Calu3 (cell line): ENCODE measurements at regions not wholly inside any gene's neighbourhood (a gene's known extent, or its start where the extent isn't known, plus 50 kb on each side); places are given as distances from the start of the nearest gene placed in this dataset.

Experiments
- BruUV-seq: library from RNA; stranded (reverse); fragments of 400-500 nt; replicated peaks from 2 replicates; lab custom pipeline; 2021; lab: Mats Ljungman, UMichigan
- CTCF ChIA-PET: fragments of 300-600 bp; sonication (Branson Sonifier 250); formaldehyde crosslinking; loops from one replicate; lab custom pipeline; 2022; ENCODE audit warnings: antibody characterized with exemption; lab: Charles Lee
- DNase-seq: peaks from one replicate; pipeline ENCODE4 v3.0.0; 2022
- H3K27ac Mint-ChIP-seq: one replicate; pipeline ENCODE4 v1.8.0; 2022; ENCODE audit warnings: mixed read lengths; ENCODE audit not compliant: unreplicated experiment
- H3K27me3 Mint-ChIP-seq: one replicate; pipeline ENCODE4 v1.8.0; 2022; ENCODE audit warnings: mixed read lengths; ENCODE audit not compliant: unreplicated experiment
- H3K36me3 Mint-ChIP-seq: one replicate; pipeline ENCODE4 v1.8.0; 2022; ENCODE audit warnings: mild to moderate bottlenecking, moderate library complexity, mixed read lengths; ENCODE audit not compliant: insufficient read depth, unreplicated experiment
- H3K4me1 Mint-ChIP-seq: one replicate; pipeline ENCODE4 v1.8.0; 2022; ENCODE audit warnings: mild to moderate bottlenecking, low read depth, mixed read lengths; ENCODE audit not compliant: unreplicated experiment
- H3K4me3 Mint-ChIP-seq: one replicate; pipeline ENCODE4 v1.8.0; 2022; ENCODE audit warnings: mild to moderate bottlenecking, low read depth, moderate library complexity, mixed read lengths; ENCODE audit not compliant: unreplicated experiment
- H3K9me3 Mint-ChIP-seq: one replicate; pipeline ENCODE4 v1.8.0; 2022; ENCODE audit warnings: low read depth, mixed read lengths; ENCODE audit not compliant: unreplicated experiment
- CTCF ChIP-seq: fragments of 200-600 bp; IDR thresholded peaks from one replicate; pipeline ENCODE4 v1.8.0; 2022; ENCODE audit warnings: antibody characterized with exemption; ENCODE audit not compliant: unreplicated experiment
- intact Hi-C: fragments of 100-400 bp; cut with micrococcal nuclease; formaldehyde crosslinking; loops from one replicate; pipeline ENCODE4 v1.10.0; 2022; ENCODE audit not compliant: unreplicated experiment

GRCh38 chr2:160970052-160970965 is 189.9 kb upstream of the TANK start:
- Mint-ChIP-seq H3K36me3 (no peaks in the 10 kb centered on the region), H3K4me1 (no peaks in the 10 kb centered on the region), H3K9me3 (no peaks in the 10 kb centered on the region), H3K27me3 (no peaks in the 10 kb centered on the region), H3K27ac (peak overlapping the region; percentile 47), H3K4me3 (peak overlapping the region; percentile 44)
- intact Hi-C loops = loop anchor here (1.0 to 2.0 kb wide), 5 partner anchors 478 to 860 kb away; partner anchors contain the start of gene RBMS1
- peak; percentile 70 for TF ChIP-seq CTCF
- BruUV-seq = no TSS peak
- CTCF ChIA-PET = interaction anchor here (0.6 to 1.6 kb wide), 18 partner anchors 24 to 860 kb away, joined by 3 to 18 read pairs (median 4); no protein-coding TSS in a partner anchor
- peak; percentile 50 for DNase-seq

GRCh38 chr2:160973991-160974390 is 186.2 kb upstream of the TANK start:
- Mint-ChIP-seq H3K4me1 (no peaks in the 10 kb centered on the region), H3K27ac (no peak overlapping the region), H3K27me3 (no peaks in the 10 kb centered on the region), H3K4me3 (no peak overlapping the region), H3K9me3 (no peaks in the 10 kb centered on the region), H3K36me3 (no peaks in the 10 kb centered on the region)
- intact Hi-C loops = no loop called here
- TF ChIP-seq CTCF = no peak
- BruUV-seq = no TSS peak
- no peak for DNase-seq
- CTCF ChIA-PET = no interaction called here

GRCh38 chr2:160974803-160975202 is 185.4 kb upstream of the TANK start:
- H3K4me1 Mint-ChIP-seq = no peaks in the 10 kb centered on the region
- no peak for TF ChIP-seq CTCF
- no peaks in the 10 kb centered on the region for H3K9me3 Mint-ChIP-seq
- H3K27me3 Mint-ChIP-seq = no peaks in the 10 kb centered on the region
- CTCF ChIA-PET = no interaction called here
- H3K4me3 Mint-ChIP-seq = no peak overlapping the region
- intact Hi-C loops = no loop called here
- no peak overlapping the region for H3K27ac Mint-ChIP-seq
- BruUV-seq = no TSS peak
- no peaks in the 10 kb centered on the region for H3K36me3 Mint-ChIP-seq
- DNase-seq = no peak

- no peaks in the 10 kb centered on the region for H3K36me3 Mint-ChIP-seq
- no peak for DNase-seq
- no peak for TF ChIP-seq CTCF
- intact Hi-C loops = no loop called here
- H3K27me3 Mint-ChIP-seq = no peaks in the 10 kb centered on the region
- no peak overlapping the region for H3K4me3 Mint-ChIP-seq
- BruUV-seq = no TSS peak
- H3K27ac Mint-ChIP-seq = no peak overlapping the region
- H3K4me1 Mint-ChIP-seq = no peaks in the 10 kb centered on the region
- peaks cover 2% of the 10 kb centered on the region for H3K9me3 Mint-ChIP-seq
- CTCF ChIA-PET = no interaction called here
Measured at GRCh38 chr2:160976797-160977196, 183.4 kb upstream of the TANK start.
